NOMO-1 (cell line): ENCODE measurements at regions not wholly inside any gene's neighbourhood (a gene's known extent, or its start where the extent isn't known, plus 50 kb on each side); places are given as distances from the start of the nearest gene placed in this dataset.
A peak's percentile ranks its signal among the peaks of the same experiment; 100 is the strongest.

Experiments used
- DNase-seq, 2 experiments: peaks; one replicate each; lab custom pipeline; 2025; ENCODE audit not compliant: unreplicated experiment in 2 of 2; lab: John Stamatoyannopoulos, UW

GRCh38 chr5:7955476-7955875 lies 86.5 kb downstream of the MTRR start:
- no peak for DNase-seq

GRCh38 chr5:7957329-7957728 lies 88.4 kb downstream of the MTRR start:
- no peak for DNase-seq

- no peak for DNase-seq
These were observed 91.2 kb downstream of the MTRR start for GRCh38 chr5:7960142-7960541.

- no peak for DNase-seq
These were observed 92.6 kb downstream of the MTRR start for GRCh38 chr5:7961540-7961939.

DNA sequence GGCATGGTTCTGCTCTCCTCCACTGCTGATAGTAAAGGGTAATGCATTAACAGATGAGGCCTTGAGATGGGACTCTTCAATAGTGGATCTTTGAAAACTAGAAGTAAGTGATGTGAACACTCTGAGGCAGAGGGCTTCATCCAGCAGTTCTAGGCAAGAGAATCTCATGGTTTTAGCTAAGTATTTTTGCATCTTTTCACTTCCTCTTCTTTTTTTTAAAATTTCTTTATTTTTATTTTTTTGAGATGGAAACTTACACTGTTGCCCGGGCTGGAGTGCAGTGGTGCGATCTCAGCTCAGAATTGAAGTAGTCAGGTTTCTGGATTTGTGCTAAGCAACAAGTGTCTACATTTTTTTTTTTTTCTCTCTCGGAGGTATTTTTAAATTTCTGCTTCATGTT lies 101.9 kb downstream of the MTRR start:
- DNase-seq = no peak

DNA sequence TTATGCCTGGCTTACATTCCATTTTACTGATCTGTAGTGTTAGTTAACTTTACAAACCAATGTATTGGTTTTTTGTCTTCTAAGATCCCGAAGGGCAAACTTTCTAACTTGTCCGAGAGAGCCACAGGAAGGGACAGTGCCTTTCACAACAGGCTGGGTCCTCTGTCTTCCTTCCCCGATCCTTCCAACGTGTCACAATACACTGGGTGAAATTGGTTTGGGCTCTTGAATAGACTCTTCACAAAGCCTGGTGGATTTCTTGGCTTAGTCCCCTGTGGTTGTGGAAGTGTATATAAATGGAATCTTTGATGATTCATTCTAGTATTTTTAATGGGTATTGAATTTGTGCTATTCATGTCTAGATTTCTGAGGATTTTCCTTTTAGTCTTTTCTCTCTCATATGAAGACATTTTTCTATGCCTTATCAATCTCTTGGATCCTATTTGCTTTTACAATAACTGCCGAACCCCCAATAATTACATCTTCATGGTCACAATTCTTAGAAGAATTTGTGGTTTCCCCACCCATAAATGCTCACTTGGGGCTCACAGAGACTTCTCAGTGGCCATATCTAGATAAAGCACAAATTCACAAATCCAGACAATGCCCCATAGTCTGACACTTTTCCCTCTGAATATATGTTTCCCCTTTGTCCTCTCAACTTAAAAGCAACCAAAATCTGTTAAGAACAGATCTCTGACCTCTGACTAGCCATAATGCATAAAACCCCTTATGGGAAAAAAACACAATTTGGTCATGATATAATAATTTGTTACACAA lies 107.7 kb downstream of the MTRR start:
- no peak for DNase-seq

DNA sequence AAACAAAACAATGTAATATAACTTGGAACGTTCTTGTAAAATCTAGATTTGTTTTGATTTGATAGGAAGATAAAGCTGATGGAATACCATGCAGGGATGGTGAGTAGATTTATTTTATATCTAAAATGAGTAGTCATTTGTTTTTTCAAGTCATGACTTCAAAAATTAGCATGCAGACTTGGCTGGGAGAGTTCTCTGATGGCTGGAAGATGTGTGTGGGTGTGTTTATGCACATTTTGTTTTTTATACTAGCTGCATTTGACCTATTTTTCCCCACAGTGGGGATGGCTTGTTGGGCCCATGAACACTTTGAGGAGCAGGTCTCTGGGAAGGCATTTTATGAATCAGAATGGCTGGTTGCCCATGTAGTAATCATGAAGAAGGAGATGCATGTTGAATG lies 109.2 kb downstream of the MTRR start:
- DNase-seq = no peak

DNA sequence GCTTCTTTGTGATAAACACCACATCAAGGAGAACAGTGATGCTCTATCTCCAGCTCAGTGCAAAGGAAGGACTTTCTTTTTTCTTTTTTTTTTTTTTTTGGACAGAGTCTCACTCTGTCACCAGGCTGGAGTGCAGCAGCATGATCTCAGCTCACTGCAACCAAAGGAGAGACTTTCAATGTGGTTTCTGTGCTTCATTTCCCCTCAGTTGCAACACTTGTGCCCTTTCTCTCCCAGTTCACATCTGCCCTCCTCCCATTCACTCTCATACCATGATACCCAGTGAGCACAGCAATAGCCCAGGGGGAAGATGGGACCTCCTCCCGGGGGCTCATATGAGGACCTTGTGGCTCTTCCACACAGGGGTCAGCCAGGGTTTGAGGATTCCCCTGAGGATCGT lies 110.0 kb downstream of the MTRR start:
- no peak for DNase-seq

GRCh38 chr5:7980881-7981280 lies 111.9 kb downstream of the MTRR start:
- DNase-seq = no peak

- no peak for DNase-seq
These were observed 114.5 kb downstream of the MTRR start for GRCh38 chr5:7983433-7983832.

DNA sequence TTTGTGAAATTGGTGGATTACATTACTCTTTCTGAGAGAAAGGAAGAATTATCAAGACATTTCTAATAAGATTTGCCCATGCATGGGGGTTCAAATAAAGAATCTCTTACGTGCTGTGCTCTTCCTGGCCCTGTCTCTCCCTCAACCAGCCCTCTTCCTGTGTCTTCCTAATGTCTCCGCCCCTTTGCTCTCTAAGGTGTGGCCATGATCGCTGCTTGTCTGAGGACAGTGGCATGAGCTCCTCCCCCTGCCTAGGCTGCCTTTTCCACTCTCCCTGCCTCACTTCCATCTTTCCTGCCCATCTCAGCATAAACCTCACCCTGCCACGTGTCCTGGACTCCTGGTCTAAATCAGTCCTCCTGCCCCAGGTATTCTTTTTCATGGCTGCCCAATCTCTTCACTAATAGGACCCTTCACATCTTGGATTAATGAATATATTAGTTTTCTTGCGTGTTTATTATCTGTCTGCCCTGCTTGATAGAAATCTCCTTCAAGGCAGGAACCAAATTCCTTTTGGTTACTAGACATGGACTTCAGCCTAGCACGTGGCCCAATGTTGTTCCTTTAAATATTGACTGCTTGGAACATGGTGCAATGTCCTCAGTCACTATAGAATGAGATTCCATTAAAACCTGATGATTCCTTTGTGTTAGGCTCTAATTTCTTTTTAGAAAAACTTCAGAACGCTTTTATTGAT lies 122.3 kb downstream of the MTRR start:
- no peak for DNase-seq

DNA sequence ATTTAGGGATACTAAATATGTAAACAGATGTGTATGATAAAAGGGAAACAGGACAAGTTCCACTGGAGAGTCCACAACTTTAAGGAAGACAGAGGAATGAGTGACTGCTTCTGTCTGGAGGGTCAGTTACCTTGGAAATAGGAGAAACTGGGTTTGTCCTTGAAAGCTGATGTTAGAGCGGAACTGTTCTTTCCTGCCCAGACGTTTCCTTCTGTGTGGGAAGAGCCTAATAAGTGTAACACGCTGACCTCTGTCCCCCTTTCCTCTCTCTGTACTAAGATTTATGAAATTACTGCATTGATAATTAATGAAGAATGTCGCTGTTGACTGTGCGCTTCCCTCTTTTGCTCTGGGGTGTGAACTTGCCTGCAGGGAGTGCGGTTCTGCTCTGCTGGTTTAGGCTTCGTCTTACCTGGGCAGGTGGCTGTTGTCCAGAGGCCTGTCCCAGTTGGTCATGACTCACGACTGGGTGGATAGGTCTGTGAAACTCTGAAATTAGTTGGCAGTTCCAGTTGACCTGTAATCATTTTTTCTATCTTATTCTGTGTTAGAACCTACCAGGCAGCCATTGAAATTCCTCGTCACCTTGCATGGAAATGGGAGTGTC lies 126.8 kb downstream of the MTRR start:
- no peak for DNase-seq

- no peak for DNase-seq
These were observed 136.5 kb downstream of the MTRR start for GRCh38 chr5:8005416-8005815.

DNA sequence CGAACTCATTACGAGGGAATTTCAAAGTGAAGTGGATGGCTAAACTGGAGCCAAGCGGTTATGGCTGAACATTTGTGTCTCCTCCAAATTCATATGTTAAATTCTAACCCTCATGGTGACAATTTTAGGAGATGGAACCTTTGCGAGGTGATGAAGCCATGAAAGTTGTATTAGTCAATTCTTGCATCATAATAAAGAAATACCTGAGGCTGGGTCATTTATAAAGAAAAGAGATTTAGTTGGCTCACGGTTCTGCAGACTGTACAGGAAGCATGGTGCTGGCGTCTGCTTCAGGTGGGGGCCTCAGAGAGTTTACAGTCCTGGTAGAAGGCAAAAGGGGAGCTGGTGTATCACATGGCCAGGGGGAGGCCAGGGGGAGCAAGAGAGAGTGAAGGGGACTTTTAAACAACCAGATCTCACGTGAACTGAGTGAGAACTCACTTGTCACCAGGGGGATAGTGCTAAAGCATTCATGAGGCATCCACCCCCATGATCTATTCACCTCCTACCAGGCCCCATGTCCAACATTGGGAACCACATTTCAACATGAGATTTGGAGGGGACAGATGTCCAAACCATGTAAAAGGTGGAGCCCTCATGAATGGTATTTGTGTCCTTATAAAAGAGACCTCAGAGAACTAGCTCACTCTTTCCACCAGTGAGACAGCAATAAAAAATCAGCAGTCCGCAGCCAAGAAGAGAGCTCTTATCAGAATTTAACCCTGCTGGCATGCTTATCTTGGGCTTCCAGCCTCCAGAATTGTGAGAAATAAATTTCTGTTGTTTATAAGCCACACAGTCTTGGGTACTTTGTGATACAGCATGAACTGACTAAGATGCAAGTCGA lies 143.4 kb downstream of the MTRR start:
- DNase-seq = no peak

DNA sequence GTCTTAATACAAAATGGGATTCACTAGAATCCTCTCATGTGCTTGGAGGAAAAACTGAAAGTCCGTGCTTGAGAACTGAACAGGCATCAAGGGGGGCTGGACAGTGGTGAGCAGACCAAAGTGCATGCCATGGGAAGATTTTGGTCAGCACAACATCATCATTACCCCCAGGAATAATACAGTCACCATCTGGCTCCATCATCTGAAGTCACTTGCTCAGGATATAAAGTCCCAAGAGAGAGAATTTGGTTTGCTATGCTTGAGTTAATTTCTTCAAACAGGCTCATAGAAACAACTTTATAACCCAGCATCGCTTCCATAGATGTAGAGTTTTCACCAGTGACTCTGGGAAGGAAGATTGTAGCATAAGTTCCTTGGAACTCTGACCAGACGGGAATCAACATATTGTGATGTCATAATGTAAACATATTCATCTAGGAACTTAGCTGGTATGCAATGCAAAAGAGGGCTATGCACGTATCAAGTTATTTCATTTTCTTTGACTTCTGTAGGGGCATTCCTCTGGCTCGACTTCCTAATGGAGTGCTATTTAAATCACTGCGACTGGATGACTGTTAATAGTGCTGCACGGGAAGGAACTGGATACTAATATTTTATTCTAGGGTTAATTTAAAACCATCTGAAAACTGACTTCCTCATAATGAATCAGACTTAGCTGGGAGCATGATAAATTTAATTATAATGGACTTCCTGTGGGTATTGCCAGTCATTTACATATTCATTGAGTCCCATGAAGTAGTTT lies 145.2 kb downstream of the MTRR start:
- DNase-seq = no peak

DNA sequence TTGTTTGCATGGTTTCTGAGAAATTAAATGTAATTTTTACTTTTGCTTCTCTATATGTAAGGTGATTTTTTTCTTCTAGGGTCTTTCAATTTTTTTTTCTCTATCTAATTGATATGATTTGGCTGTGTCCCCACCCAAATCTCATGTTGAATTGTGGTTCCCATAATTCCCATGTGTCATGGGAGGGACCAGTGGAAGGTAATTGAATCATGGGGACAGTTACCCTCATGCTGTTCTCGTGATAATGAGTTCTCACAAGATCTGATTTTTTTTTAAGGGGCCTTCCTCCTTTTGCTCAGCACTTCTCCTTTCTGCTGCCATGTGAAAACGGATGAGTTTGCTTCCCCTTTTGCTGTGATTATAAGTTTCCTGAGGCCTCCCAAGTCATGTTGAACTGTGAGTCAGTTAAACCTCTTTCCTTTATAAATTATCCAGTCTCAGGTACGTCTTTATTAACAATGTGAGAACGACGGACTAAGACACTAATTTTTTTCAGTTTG lies 150.8 kb downstream of the MTRR start:
- peak; percentile 81 to 93 for DNase-seq

GRCh38 chr5:8020861-8021514 lies 152.0 kb downstream of the MTRR start:
- DNase-seq = no peak

DNA sequence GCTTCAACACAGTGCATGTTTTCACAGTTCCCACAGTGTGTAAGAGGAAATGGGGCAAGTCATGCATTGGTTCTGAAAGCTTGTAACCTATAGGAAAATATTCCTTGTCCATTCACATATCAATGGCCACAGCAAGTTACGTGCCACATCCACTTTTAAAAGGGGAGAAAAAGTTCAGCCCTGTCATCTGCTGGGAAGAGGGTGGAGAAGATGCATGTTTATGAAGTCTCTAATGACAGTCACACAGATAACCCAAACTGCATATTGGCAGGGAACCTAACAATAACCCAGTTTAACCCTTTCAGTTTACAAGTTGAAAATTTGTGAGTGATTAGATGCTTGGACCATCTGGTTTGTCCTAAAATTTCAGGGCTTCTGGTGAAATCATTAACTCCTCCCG lies 159.3 kb downstream of the MTRR start:
- DNase-seq = no peak

DNA sequence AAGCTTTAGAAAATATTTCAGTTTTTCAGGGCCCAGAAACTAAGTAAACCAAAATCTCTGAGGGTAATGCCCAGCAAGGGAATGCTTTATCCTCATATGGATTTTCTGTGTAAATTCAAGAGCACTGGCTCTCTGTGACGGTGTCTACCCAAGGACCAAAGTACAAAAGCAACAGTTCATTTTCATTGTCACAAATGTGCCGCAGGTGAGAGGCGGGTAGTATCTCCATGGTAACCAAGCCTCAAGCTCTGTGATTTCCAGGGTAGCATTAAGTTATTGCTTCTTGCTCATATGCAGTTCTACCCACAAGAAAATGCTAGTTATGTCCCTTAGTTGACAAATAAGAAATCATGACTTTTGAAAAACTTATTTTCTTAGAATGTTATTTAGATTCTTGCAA lies 164.3 kb downstream of the MTRR start:
- DNase-seq = no peak

GRCh38 chr5:8034852-8035251 lies 165.9 kb downstream of the MTRR start:
- no peak for DNase-seq
